ENCODE measurements at regions not wholly inside any gene's neighbourhood (a gene's known extent, or its start where the extent isn't known, plus 50 kb on each side); places are given as distances from the start of the nearest gene placed in this dataset.

DNA sequence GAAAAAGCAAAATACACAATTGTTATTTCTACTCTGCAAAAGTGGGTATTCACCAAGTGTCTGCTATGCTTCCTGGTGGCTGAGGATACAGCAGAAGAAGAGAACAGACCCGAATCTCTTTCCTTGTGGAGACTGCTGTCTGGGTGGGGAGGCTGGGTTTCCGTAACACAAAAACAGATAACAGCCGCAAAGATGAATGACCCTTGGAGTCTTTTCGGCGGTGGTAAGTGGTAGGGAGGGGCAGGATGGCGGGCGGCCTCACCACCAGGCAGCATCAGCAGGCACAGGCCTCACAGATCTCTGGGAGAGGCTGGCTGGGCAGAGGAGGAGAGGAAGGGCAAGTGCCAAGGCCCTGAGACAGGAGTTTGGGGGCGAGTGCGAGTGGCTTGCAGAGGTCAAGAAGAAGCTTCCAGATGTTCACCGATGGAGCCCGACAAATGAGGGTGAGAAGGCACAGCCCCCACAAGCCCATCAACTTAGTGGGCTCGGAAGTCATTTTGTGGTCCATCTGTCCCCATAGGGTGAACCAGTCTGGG, 164.2 kb downstream of the RHOU start:
- DNase-seq, result no peak

DNA sequence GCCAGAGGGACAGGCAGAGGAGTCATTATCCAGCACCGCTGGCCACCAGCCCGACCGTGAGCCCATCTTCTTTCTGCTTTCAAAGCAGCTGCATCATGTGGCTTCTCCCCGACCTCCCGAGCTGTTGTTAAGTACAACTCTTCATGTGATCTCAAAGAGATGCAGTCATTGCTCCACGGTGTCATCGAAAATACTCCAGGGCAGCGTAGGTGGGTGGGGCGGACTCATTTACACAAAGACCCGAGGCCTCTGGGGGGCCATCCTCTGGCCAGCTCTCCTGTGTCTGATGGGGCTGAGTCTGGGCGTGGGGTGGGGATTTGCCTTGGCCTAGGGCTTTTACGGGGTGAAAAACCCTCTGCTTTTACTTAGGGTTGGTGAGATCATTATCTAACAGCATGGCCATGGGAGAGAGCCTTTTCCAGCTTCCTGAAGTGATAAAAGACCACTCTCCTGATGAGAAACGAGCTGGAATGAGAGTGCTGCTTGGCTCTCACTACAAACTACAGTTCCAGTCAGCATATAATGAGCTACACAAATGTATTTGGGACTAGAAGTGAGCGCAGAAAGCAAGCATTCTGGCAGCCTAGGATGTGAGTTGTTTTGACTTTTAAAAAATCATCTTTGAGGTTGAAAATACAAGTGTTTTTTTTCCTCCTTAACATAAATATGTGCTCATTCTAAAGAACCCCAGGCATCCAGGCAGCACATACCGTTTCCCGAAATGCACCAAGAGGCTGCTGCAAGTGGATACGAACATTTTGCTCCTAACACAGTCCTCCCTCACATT, 165.0 kb downstream of the RHOU start:
- no peak for DNase-seq

DNA sequence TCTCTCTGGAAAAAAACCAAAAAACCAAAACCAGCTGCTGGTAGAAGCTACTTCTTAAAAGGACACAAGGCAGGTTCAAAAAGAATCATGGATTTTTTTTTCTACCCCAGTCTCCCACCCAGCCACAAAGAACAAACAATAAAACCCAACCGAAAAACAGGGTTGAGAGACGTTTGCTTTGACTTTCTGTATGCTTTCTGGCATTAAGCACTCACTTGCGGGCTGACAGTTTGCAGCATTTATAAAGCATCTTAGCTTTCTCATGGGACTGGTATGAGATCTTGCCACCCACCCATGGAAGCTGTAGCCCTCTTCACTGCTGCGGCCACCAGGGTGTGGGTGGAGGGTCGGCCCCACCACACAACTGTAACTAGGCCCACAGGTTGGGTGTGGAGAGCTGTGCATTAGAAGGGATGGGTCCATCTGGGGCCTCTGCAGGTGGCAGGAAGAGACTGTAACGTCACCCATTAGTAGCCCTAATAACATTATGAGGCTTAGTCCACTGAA, 165.7 kb downstream of the RHOU start:
- no peak for DNase-seq

DNA sequence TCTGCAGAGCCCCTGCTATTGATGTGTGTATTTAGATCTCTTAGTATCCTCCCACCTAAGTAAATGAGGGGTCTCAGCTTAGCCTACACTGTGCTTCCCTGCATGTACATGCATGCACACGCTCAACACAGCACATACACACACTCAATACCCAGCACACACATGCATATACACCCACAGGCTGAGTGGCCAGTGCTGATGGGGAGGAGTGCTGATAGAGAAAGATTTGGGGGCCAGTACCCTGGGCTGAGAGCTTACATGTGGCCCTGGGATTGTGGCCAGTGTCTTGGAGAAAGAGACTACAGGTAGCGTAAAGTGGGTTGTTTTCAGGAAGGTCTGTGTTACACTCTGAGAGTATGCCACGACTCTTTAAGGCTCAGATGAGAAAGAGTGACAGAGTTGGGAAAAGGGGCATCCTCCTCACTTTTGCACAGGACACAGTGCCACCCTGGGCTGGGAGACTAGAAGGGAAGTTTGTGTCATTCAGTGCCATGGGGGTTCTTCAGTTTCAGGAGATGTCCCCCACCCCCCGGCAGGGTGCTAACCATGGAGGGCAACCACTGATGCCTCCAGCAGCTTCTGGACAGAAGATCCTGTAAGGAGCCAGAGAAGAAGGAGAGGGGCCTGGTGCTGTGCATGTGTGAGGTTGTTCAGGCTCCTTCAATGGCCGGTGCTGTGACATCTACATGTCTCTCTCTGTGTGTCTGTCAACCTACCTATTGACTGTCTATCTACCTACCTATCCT, 166.8 kb downstream of the RHOU start:
- no peak for DNase-seq

DNA sequence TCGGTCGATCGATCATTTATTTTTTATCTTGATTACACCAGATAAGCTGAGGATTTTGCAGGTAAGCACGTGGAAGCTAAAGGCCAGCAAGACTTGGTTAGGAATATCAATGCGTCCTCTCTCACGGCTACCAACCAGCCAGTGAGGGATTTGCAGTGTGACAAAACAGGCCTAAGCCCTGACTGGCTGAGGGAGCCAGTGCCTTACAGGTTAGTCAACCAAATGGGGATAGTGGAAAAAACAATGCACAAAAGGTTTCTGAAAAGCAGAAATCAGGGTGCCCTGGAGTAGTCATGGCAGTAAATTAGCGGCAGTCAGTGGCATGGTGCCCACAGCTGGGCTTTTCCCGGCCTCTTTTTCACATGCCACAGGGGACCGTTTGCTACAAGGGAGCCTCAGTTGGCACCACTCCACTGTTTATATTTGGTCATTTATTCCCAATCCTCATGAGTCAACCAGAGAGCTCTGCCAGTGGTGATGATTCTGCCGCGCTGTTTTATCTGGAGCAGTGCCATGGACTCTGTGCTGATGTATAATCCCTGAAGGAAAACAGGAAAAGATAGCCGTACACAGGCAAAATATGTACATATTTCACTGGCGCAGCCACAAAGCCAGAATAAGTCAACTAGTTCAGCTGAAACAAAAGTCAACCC, 167.6 kb downstream of the RHOU start:
- DNase-seq, result no peak

DNA sequence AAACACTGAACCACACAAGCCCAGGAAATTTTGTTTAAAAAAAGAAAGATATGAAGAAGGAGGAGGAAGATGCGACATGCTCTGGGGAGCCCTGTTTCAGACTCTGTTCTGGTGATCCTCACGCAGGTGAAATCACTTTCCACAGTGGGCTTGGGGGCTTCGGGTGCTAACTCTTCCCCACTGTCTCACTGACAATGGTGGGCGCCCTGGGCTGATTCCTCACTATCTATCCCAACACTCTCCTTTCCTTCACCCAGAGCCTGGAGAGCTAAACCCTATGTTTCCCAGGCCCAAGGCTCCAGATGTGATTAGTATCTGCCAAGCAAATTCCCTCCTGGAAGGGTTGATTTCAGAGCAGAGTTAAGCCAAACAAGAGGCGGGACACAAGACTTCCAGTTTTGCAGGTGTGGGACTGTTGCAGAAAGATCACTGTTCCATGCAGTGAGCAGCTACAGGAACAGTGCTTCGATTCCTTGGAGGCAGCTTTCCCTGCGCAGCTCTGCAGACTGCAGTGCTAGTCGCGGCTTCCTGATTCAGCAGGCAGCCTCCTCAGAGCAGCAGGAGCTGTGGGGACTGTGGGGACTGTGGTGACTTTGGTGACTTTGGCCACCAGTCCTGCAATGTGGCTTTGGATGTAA, 168.3 kb downstream of the RHOU start:
- no peak for DNase-seq

DNA sequence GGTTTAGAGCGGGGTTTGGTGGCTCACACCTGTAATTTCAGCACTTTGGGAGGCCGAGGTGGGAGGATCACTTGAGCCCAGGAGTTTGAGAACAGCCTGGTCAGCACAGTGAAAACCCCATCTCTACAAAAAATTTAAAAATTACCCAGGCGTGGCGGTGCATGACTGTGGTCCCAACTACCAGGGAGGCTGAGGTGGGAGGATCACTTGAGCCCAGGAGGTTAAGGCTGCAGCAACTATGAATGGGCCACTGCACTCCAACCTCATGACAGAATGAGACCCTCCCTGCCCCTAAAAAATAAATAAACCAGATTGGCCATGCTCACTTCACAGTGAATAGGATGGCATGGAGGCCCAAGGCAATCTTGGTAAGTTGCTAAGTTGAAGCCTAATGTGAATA, 168.9 kb downstream of the RHOU start:
- no peak for DNase-seq

DNA sequence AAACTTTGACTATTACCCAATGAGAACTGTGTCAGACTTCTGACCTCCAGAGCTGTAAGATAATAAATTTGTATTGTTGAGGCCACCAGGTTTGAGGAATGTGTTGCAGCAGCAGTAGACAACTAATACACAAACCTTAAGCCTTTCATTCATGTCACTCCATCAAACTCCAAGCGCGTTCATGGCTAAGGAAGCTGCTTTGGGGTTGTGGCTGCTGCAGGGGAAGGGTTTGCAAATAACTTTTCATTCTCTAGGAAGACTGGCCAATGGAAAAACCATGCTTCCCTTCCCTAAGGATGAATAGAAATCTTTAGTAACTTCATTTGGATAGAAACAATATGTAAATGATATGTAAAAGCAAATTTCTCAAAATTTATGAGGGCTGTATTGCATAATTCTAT, 170.4 kb downstream of the RHOU start:
- DNase-seq, result no peak

DNA sequence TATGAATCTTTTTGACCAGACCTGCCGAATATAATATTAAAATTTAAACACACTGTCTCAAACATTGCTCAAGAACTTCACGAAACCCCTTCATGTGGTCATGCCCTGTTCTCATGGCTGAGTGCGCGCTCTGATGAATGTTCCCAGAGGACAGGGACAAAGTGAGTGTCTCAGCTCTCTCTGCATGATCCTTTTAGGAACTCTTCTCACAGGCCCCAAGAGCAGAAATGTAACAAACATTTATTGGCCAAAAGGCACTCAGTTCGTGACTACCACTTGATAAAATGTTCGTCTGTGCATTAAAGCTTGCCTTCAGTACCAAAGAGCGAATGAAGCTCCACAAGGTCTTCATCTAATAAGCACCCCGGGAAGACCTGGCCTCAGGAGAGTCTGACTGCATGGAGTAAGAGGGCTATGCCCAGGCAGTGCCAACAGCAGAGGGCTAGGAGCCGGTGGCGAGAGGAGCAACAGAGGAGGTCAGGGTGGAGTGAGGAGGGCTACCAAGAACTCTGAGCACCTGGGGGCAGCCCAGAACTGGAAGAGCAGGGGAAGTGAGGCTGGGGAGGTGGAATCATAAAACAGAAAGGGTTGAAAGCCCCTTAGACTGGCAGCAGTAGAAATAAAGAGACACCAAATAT, 171.1 kb downstream of the RHOU start:
- no peak for DNase-seq

DNA sequence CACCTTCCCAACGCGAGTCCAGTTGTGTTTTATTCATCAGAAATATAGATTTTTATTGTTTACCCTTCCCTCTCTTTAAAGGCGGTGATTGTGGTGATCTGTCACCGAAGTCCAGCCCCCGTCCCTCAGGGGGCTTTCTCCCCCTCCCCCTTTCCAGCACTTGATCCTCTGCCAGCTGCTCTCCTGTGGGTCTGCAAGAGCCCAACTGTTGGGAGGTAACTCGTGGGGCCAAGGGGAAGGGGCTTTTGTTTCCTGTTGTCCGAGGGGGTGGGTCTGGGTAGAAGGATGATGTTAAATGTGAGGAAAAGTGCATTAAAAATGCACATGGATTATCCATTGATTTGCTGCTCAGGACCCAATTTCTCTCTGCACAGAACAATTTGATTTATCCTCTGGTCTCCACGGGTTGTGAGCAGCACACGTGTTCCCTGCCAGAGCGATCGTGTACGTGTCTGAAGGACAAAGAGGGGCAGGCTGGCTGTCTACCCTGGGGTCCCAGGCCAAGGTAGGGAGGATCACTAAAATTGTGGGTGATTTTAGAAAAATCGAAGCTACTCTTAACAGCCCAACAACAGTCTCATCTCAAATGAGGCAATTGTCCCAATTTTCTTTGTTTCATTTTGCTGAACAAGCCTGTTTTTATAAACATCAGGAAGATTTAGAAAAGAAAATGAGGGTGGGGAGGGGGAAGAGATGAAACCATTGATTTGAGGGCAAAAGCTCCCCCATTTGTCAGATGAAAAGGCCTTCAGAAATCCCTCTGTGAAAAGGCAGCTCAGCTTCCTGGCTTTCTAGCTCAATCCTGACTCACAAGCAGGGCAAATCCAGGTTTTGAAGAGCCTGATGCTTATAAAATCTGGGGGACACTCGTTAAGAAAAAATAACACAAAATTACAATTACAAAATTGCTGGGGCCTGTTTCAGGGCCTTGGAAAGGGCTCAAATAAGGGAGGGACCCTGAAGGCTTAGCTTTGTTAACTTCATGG, 176.2 kb downstream of the RHOU start:
- DNase-seq, result no peak

DNA sequence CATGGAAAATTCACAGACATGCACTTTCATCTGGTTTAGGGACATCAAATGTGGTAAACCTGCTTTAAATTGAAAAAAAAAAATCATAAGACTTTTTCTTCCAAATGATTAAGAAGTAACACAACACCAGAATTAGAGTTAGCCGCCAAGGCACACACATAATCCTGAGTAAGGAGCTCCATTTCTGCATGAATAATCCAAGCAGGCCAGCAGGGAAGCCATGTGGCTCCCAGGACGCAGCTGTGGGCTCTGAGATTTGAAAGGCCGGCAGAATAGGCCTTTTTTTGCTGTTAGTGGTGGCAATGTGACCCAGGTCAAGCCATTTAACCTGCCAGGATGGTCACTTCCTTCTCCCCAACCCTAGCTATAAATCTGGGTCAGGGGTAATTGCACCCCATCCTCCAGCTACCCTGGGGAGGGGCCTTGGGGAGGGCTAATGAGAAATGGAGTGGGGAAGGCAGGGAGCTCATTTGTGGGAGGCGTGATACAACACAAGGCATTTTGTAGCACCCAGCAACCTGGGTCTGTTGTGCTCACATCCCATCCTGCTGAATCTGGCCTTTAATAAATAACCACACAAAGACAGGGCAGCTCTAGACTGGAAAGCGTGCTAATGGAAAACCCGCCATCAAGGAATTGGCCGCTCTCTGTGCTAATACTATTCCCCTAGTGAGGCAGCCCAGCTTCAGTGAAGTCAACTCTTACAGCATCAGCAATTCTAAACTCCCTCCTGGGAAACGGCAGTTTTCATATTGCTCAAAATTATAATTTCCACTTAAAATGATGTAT, 178.5 kb downstream of the RHOU start:
- no peak for DNase-seq

DNA sequence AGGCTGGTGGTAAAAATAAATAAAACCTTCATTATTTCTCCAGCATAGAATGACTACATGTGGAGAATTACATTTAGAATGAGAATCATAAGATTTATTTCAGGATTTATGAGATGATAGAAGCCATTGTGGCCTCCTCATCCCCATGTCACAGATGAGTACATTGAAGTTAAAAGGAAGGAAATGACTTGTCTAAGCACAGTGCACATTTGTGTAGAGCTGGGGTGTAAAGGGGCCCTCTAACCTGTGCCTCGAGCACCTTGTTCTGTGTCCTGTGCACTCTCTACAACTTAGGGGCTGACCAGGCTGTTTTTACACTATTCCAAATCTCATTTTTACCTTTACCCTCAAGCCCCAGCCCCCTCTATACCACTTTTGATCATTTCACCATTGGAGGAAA, 179.4 kb downstream of the RHOU start:
- DNase-seq, result no peak

DNA sequence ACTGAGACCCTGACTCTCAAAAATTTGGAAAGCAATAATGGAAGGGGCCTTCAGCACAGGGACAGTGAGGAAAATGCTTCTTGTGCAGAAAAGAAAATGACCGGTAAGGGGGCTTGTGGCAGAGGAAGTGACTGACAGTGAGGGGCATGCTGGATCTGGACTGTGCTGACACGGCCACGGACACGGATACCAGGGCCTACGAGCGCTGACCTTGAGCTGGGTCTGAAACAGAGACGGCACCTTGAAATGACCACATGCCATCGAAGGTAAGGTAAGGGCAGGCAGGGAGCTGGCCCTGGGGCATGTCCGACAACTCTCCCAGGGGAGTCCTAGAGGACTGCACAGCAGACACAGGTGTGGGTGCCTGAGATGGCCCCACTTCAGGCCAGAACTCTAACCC, 182.1 kb downstream of the RHOU start:
- DNase-seq, result no peak

DNA sequence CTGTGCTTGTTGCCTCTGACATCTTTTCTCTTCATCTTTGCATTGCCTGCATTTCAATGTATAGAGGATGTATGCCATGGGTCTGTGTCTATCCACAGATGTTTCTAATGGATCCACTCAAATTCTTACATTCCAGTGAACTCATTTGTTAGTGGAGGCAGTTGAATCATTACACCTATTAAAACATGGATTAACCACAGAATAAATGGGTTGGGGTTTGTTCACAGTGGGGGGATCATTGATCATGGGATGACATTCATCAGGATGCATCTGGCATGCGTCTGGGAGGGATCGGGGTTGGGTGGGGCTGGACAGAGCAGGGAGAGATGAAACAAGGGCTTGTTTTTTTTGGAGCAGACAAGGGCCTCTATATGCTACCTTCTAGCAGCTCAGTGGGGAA, 182.5 kb downstream of the RHOU start:
- DNase-seq, result no peak

DNA sequence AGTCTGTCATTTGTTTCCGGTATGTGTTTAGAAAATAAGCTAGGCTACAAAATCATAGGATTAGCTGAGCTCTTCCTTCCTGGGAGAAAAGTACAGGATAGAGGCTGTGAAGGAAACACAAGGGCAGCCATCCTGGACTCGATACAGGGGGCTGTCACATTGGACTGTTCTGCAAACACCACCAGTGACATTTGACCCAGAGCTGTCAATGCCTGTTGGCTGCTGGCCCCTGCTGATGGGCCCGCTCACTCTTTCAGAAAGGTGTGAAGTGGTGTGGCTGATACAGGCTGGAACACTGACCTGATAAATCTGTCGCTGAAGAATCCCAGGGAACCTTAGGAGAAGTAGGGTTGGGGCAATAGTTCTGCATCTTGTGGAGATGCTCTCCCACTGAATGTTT, 183.1 kb downstream of the RHOU start:
- DNase-seq, result no peak

DNA sequence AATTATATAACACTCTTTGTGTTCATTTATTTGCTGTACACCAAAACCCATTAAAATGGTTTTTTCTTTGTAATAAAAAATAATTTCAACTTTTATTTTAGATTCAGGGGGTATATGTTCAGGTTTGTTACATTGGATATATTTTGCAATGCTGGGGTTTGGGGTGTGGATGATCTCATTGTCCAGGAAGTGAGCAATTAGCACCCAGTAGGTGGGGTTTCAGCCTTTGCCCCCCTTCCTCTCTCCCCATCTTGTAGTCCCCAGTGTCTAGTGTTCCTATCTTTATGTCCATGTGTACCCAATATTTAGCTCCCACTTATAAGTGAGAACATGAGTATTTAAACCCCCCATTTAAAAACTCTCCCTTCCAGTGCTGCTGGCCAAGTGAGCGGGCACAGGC, 184.6 kb downstream of the RHOU start:
- no peak for DNase-seq

DNA sequence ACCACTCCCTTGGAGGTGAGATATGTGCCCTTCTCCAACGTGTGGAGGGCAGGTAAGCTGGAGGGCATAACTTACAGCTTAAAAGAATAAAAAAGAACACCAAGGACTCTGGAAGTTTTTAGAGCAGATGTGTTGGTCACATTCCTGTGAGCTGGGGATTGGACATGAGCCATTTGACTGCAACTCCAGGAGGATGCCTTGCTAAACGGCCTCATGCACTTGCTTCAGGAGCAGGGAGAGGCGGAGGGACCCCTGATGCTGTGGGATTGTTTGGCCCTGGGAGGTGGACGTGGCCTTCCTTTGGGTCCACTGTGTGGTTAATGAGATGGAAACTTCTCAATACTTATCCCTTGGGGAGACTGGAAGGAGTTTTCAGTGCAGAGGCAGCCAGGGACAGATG, 185.6 kb downstream of the RHOU start:
- DNase-seq, result no peak

DNA sequence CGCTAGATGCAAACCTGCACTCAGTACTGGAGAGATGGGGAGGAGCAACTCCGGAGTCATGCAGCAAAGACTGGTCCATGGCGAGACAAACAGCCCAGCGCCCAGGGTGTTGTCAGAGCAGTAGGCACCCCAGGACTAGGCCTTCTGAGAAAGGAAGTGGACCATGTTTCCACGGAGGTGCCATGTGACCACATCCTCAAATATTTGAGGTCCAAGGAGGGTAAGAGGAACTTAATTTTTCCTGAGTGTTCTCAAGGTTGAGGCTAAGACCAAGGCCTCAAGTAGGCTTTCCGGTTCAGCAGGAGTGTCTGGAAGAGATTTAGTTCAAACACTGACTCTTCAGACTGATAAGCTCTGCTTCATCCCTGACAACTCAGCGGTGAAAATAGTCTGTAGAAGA, 186.2 kb downstream of the RHOU start:
- peak; percentile 44 for DNase-seq

DNA sequence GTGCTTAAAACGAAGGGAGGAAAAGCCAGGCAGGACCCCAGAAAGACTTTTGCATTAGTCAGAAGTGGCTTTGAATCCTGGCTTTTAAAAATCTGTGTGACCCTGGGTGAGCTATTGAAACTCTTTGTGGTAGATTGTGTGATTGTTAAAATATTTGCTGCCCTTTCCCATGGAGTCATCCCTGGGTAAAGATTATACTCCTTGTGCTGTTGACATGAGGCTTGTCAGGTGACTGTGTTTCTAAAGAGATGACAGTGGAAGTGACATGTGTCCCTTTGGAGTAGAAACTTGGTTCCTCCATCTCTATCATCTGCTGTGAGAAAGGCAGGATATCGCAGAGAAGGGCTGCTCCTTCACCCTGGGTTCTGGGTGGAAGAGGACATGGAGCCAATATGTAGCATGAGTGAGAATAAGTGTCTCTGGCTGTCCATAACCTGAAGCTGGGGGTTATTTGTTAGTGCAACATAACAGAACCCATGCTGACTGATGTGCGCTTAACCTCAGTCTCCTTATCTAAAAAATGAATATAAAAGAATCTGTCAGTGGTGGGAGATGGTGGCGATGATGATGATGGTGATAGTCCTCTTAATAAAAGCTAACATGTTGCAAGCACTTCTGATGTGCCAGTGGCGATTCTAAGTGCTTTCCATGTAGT, 187.6 kb downstream of the RHOU start:
- DNase-seq, result no peak
